H1 (cell line): ENCODE measurements at regions not wholly inside any gene's neighbourhood (a gene's known extent, or its start where the extent isn't known, plus 50 kb on each side); places are given as distances from the start of the nearest gene placed in this dataset.

ENCODE experiments used
- CTCF ChIA-PET: fragments of 300-600 bp; sonication (Branson Sonifier 250); formaldehyde crosslinking; loops from one replicate; lab custom pipeline; 2021; ENCODE audit not compliant: partially characterized antibody; lab: Charles Lee
- POLR2A ChIA-PET: fragments of 300-600 bp; sonication (Branson Sonifier 250); formaldehyde crosslinking; loops from one replicate; lab custom pipeline; 2021; ENCODE audit warnings: inconsistent platforms; ENCODE audit not compliant: partially characterized antibody; lab: Charles Lee
- DNase-seq, 2 experiments: peaks; one replicate each; pipeline versions ENCODE4 v3.0.0 to v3.0.0-alpha.2; 2010 to 2022; ENCODE audit warnings: low spot score in 2 of 2, low read depth in 1 of 2, mixed read lengths in 1 of 2
- FAIRE-seq: peaks from 2 replicates; lab custom pipeline; 2011; peaks lifted over from hg19 to GRCh38; lab: Jason Lieb, UNC
- H2AFZ ChIP-seq: 2 replicates; pipeline ENCODE4 v1.8.1; 2012; ENCODE audit warnings: low read length, inconsistent platforms
- H2AK5ac ChIP-seq: 2 replicates; pipeline ENCODE4 v1.6.1; 2013; ENCODE audit warnings: low read depth, low read length
- H2BK120ac ChIP-seq: replicated peaks from 2 replicates; pipeline ENCODE3; 2013; ENCODE audit warnings: low read depth, low read length, inconsistent platforms
- H2BK12ac ChIP-seq: 2 replicates; pipeline ENCODE4 v1.6.1; 2013; ENCODE audit warnings: low read depth, low read length
- H2BK15ac ChIP-seq: 2 replicates; pipeline ENCODE4 v1.6.1; 2013; ENCODE audit warnings: low read length
- H2BK20ac ChIP-seq: 2 replicates; pipeline ENCODE4 v1.6.1; 2013; ENCODE audit warnings: low read length
- H2BK5ac ChIP-seq: 2 replicates; pipeline ENCODE4 v1.6.1; 2013; ENCODE audit warnings: low read depth, low read length
- H3K14ac ChIP-seq: 2 replicates; pipeline ENCODE4 v1.6.1; 2013; ENCODE audit warnings: inconsistent platforms; ENCODE audit not compliant: insufficient read length
- H3K18ac ChIP-seq: 2 replicates; pipeline ENCODE4 v1.6.1; 2013; ENCODE audit warnings: low read length; ENCODE audit errors: extremely low read depth
- H3K23ac ChIP-seq: 2 replicates; pipeline ENCODE4 v1.6.1; 2013; ENCODE audit warnings: inconsistent platforms; ENCODE audit not compliant: insufficient read length
- H3K23me2 ChIP-seq: 2 replicates; pipeline ENCODE4 v1.6.1; 2013; ENCODE audit warnings: low read depth, low read length
- H3K27ac ChIP-seq: 2 replicates; pipeline ENCODE4 v1.6.1; 2011; ENCODE audit warnings: low read depth, low read length, inconsistent platforms
- H3K27me3 ChIP-seq, 4 experiments: replicated peaks in 1 of 4; 1 replicate in 1 of 4; 2 replicates in 3 of 4; pipeline versions ENCODE4 v1.6.1 to v1.8.1; 2011 to 2013; ENCODE audit warnings: low read length in 3 of 4, mild to moderate bottlenecking in 3 of 4, inconsistent platforms in 2 of 4, mixed read lengths in 2 of 4, moderate library complexity in 1 of 4; ENCODE audit not compliant: control insufficient read depth in 3 of 4, insufficient read depth in 3 of 4; ENCODE audit errors: extremely low read depth in 1 of 4
- H3K36me3 ChIP-seq, 4 experiments: 2 replicates each; pipeline versions ENCODE4 v1.6.1 to v1.8.1; 2011 to 2013; ENCODE audit warnings: mild to moderate bottlenecking in 4 of 4, low read length in 3 of 4, moderate library complexity in 2 of 4, control low read depth in 1 of 4, inconsistent platforms in 1 of 4; ENCODE audit not compliant: insufficient read depth in 4 of 4, control insufficient read depth in 2 of 4
- H3K4ac ChIP-seq: replicated peaks from 2 replicates; pipeline ENCODE3; 2013; ENCODE audit warnings: low read length, low read depth, mixed read lengths, inconsistent platforms; ENCODE audit not compliant: insufficient read length
- H3K4me1 ChIP-seq, 4 experiments: replicated peaks in 1 of 4; 1 replicate in 1 of 4; 2 replicates in 3 of 4; pipeline versions ENCODE4 v1.6.1 to v1.8.1; 2011 to 2013; ENCODE audit warnings: low read length in 3 of 4, inconsistent platforms in 2 of 4, mixed read lengths in 1 of 4; ENCODE audit not compliant: insufficient read depth in 4 of 4, control insufficient read depth in 3 of 4
- H3K4me2 ChIP-seq, 2 experiments: 2 replicates each; pipeline versions ENCODE4 v1.6.1 to v1.8.1; 2011 to 2013; ENCODE audit warnings: low read depth in 2 of 2, low read length in 2 of 2, control low read depth in 1 of 2, inconsistent platforms in 1 of 2, mild to moderate bottlenecking in 1 of 2; ENCODE audit not compliant: insufficient read depth in 1 of 2
- H3K4me3 ChIP-seq, 4 experiments: fragments of 200-600, 300-600 bp in 1 of 4; sonication (generic), shearing (Covaris generic), sonication (Bioruptor Twin) in 1 of 4; 2 replicates each; pipeline versions ENCODE4 v1.5.1 to v1.8.1; 2011 to 2016; ENCODE audit warnings: low read length in 4 of 4, low read depth in 3 of 4, control low read depth in 2 of 4, inconsistent platforms in 2 of 4, mild to moderate bottlenecking in 2 of 4, mixed read lengths in 1 of 4, moderate library complexity in 1 of 4; ENCODE audit not compliant: insufficient read depth in 2 of 4; ENCODE audit errors: extremely low read depth in 1 of 4
- H3K56ac ChIP-seq: replicated peaks from 2 replicates; pipeline ENCODE3; 2013; ENCODE audit warnings: low read depth, mild to moderate bottlenecking, mixed read lengths, low read length, inconsistent platforms; ENCODE audit not compliant: insufficient read length
- H3K79me1 ChIP-seq: 2 replicates; pipeline ENCODE4 v1.6.1; 2013; ENCODE audit warnings: low read depth, low read length, control low read depth
- H3K79me2 ChIP-seq, 2 experiments: 2 replicates each; pipeline versions ENCODE4 v1.6.1 to v1.8.1; 2012 to 2013; ENCODE audit warnings: low read length in 2 of 2, mild to moderate bottlenecking in 2 of 2, inconsistent platforms in 1 of 2; ENCODE audit not compliant: insufficient read depth in 2 of 2, control insufficient read depth in 1 of 2
- H3K9ac ChIP-seq, 4 experiments: replicated peaks in 1 of 4; 1 replicate in 1 of 4; 2 replicates in 3 of 4; pipeline versions ENCODE4 v1.6.1 to v1.8.1; 2011 to 2013; ENCODE audit warnings: low read depth in 3 of 4, low read length in 3 of 4, control low read depth in 2 of 4, mild to moderate bottlenecking in 2 of 4, moderate library complexity in 2 of 4, inconsistent platforms in 1 of 4; ENCODE audit errors: extremely low read depth in 1 of 4
- H3K9me3 ChIP-seq, 2 experiments: 2 replicates each; pipeline versions ENCODE4 v1.6.1 to v1.8.1; 2012 to 2013; ENCODE audit warnings: mild to moderate bottlenecking in 2 of 2, moderate library complexity in 2 of 2, control low read depth in 1 of 2, inconsistent platforms in 1 of 2, low read depth in 1 of 2, low read length in 1 of 2, mixed read lengths in 1 of 2; ENCODE audit not compliant: insufficient read depth in 2 of 2
- H4K20me1 ChIP-seq, 2 experiments: replicated peaks in 1 of 2; 2 replicates each; pipeline versions ENCODE3 to v1.8.1; 2011 to 2013; ENCODE audit warnings: inconsistent platforms in 2 of 2, low read length in 2 of 2, mild to moderate bottlenecking in 1 of 2; ENCODE audit not compliant: insufficient read depth in 2 of 2, control insufficient read depth in 1 of 2
- H4K5ac ChIP-seq: 2 replicates; pipeline ENCODE4 v1.6.1; 2013; ENCODE audit warnings: low read length, low read depth, mixed read lengths, inconsistent platforms; ENCODE audit not compliant: insufficient read length
- H4K8ac ChIP-seq: 2 replicates; pipeline ENCODE4 v1.8.0; 2013; ENCODE audit warnings: mild to moderate bottlenecking, moderate library complexity, low read length, inconsistent platforms; ENCODE audit not compliant: insufficient read depth; ENCODE audit errors: extremely low read depth
- H4K91ac ChIP-seq: replicated peaks from 2 replicates; pipeline ENCODE3; 2013; ENCODE audit warnings: low read length, mixed read lengths, inconsistent platforms; ENCODE audit not compliant: insufficient read length
- WGBS, 2 experiments: shearing (Covaris generic) in 1 of 2; methylation state at CpG; one replicate each; pipeline versions ENCODE4 v1.1.6 to v1.1.7; 2013 to 2015; ENCODE audit warnings: low lambda C conversion rate in 2 of 2, mixed read lengths in 2 of 2, inconsistent platforms in 1 of 2, low coverage in 1 of 2, missing lambda C conversion rate in 1 of 2; ENCODE audit not compliant: insufficient replicate concordance in 2 of 2, insufficient coverage in 1 of 2, insufficient read length in 1 of 2; ENCODE audit errors: extremely low coverage in 1 of 2, missing lambda C conversion rate in 1 of 2; 5-methylcytosine and 5-hydroxymethylcytosine counted together

DNA sequence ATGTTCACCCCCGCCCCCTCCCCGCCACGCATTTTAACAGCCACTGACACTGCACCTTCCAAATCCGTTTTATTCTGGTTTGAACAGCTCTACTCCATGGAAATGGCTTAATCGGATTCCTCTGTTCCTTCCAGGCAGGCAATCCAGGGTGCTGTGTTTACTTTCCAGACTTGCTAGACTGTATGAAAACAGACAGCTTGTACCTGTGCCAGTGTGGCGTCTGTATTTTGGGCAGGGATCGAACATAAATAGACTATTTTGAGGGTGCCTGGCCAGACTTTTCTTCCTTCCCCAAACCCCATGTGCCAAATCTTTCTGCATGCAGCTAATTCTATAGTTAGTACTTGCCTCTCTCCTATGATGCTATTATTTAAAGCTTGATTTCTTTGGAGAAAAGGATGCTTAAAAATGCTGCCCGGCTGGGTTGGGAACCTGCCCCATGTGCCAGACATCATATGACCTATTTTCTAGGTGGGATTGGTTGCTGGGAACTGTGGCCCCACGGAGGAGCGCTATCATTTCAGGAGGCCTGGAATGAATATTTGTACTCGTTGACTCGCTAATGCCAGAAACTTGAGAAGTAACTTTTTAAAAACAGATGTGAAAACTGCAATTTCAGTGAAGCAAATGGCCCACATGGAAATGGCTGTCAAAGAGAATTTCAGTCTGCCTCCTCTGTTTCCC lies 814.8 kb downstream of the BRD1 start:
- no peak for DNase-seq
- POLR2A ChIA-PET = no interaction called here
- WGBS, 2 experiments = 93% methylated on average over 12 of the region's 12 CpGs; no CpG with 5 or more reads in 1 of the 2 experiments

More for the DNA sequence above, 814.8 kb downstream of the BRD1 start:
- H2BK20ac ChIP-seq = no peak overlapping the region
- H2BK12ac ChIP-seq = no peak overlapping the region
- no peaks in the 10 kb centered on the region for H3K23me2 ChIP-seq
- H3K9ac ChIP-seq = no peak overlapping the region
- no peak overlapping the region for H4K5ac ChIP-seq
- no peak overlapping the region for H3K4me2 ChIP-seq
- no peak overlapping the region for H2AFZ ChIP-seq
- H3K18ac ChIP-seq = no peak overlapping the region
- no peak overlapping the region for H3K23ac ChIP-seq
- no peak overlapping the region for H2BK5ac ChIP-seq
- no peak overlapping the region for H2BK120ac ChIP-seq
- H4K8ac ChIP-seq = no peak overlapping the region
- CTCF ChIA-PET = interaction anchor here (1.0 to 1.8 kb wide), 3 partner anchors 34 to 119 kb away, joined by 3 to 6 read pairs (median 4); no protein-coding TSS in a partner anchor
- H3K56ac ChIP-seq = no peak overlapping the region
- H3K79me1 ChIP-seq = no peaks in the 10 kb centered on the region
- H4K91ac ChIP-seq = no peak overlapping the region
- no peaks in the 10 kb centered on the region; a peak in 1 of 7 replicates for H3K4me1 ChIP-seq
- FAIRE-seq = no peak
- H3K9me3 ChIP-seq = no peaks in the 10 kb centered on the region
- no peak overlapping the region for H3K4me3 ChIP-seq
- peaks cover 0 to 4% (median 0%) of the 10 kb centered on the region in 4 experiments; a peak in 1 of 7 replicates for H3K27me3 ChIP-seq
- no peak overlapping the region for H3K14ac ChIP-seq
- no peak overlapping the region for H2BK15ac ChIP-seq
- H3K27ac ChIP-seq = no peak overlapping the region
- H3K36me3 ChIP-seq = no peaks in the 10 kb centered on the region
- no peaks in the 10 kb centered on the region for H3K79me2 ChIP-seq
- no peak overlapping the region for H2AK5ac ChIP-seq
- H4K20me1 ChIP-seq = no peaks in the 10 kb centered on the region
- H3K4ac ChIP-seq = no peak overlapping the region
